GM12878 (cell line): ENCODE measurements at regions not wholly inside any gene's neighbourhood (a gene's known extent, or its start where the extent isn't known, plus 50 kb on each side); places are given as distances from the start of the nearest gene placed in this dataset.

Experiments used
- EP300 ChIP-seq, 2 experiments: fragments of 150-350 bp in 1 of 2; IDR thresholded peaks; 2 replicates each; pipeline ENCODE4 v1.6.1; 2011 to 2012; ENCODE audit warnings: low read depth in 2 of 2, low read length in 2 of 2, borderline replicate concordance in 1 of 2, improper control_type of control experiment in 1 of 2, inconsistent platforms in 1 of 2; ENCODE audit not compliant: control insufficient read depth in 1 of 2
- MEF2A ChIP-seq: IDR thresholded peaks from 2 replicates; pipeline ENCODE4 v1.6.1; 2011; ENCODE audit warnings: low read depth, mild to moderate bottlenecking, low read length, moderate library complexity; ENCODE audit not compliant: insufficient read depth
- MTA2 ChIP-seq: fragments of 450-650 bp; IDR thresholded peaks from 2 replicates; pipeline ENCODE4 v1.6.1; 2016; ENCODE audit warnings: low read depth, mild to moderate bottlenecking, moderate library complexity
- SREBF1 ChIP-seq: IDR thresholded peaks from 2 replicates; pipeline ENCODE4 v1.6.1; 2012; ENCODE audit warnings: mild to moderate bottlenecking, low read length
- ZBED1 ChIP-seq: IDR thresholded peaks from 2 replicates; pipeline ENCODE4 v1.6.1; 2016; ENCODE audit warnings: borderline replicate concordance
- TF ChIP-seq, protein P1 (sequence below): fragments of 450-650 bp; formaldehyde crosslinking; IDR thresholded peaks from 2 replicates; pipeline ENCODE4 v1.4.0; 2022; ENCODE audit warnings: mild to moderate bottlenecking, moderate library complexity
- TF ChIP-seq, protein P2 (sequence below): fragments of 450-650 bp; IDR thresholded peaks from 2 replicates; pipeline ENCODE4 v1.6.1; 2016; ENCODE audit warnings: mild to moderate bottlenecking
- TF ChIP-seq, protein P3 (sequence below): fragments of 450-650 bp; IDR thresholded peaks from 2 replicates; pipeline ENCODE4 v1.6.1; 2017; ENCODE audit warnings: mild to moderate bottlenecking, low read depth, inconsistent platforms; ENCODE audit not compliant: poor library complexity, severe bottlenecking

DNA sequence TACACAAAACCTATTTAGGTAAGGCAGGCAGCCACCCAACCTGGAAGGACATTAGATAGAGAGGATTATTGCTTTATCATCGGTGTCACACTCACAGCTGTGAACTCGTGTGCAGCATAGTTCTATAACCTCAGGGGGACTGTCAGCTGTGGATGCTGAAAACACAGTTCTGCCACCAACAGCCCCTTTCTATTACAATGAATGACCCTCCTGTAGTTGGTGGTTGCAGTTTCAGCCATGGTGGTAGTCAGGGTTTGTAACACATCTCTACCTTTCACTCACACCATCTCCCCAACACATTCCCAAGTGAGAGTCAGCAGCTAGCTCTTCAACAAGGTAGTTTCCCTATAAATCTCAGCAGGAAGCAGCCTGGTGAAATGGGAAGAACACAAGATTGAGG lies 136.8 kb downstream of the ZC3H11B start (continued):
- TF ChIP-seq, protein P1, sequence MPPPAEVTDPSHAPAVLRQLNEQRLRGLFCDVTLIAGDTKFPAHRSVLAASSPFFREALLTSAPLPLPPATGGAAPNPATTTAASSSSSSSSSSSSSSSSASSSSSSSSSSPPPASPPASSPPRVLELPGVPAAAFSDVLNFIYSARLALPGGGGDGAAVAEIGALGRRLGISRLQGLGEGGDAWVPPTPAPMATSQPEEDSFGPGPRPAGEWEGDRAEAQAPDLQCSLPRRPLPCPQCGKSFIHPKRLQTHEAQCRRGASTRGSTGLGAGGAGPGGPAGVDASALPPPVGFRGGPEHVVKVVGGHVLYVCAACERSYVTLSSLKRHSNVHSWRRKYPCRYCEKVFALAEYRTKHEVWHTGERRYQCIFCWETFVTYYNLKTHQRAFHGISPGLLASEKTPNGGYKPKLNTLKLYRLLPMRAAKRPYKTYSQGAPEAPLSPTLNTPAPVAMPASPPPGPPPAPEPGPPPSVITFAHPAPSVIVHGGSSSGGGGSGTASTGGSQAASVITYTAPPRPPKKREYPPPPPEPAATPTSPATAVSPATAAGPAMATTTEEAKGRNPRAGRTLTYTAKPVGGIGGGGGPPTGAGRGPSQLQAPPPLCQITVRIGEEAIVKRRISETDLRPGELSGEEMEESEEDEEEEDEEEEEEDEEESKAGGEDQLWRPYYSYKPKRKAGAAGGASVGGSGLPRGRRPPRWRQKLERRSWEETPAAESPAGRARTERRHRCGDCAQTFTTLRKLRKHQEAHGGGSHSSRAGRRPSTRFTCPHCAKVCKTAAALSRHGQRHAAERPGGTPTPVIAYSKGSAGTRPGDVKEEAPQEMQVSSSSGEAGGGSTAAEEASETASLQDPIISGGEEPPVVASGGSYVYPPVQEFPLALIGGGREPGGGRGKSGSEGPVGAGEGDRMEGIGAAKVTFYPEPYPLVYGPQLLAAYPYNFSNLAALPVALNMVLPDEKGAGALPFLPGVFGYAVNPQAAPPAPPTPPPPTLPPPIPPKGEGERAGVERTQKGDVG (CRISPR knock-in tag): no peak
- TF ChIP-seq MTA2 (0 out of 2 replicates have a peak, but pooled peaks have one; percentile 35), ZBED1 (no peak), EP300 (IDR thresholded peaks at IDR 0.05; ENCODE audit: borderline replicate concordance in 1 of 2, control insufficient read depth in 1 of 2, low read depth in 2 of 2, low read length in 2 of 2) (peak in 1 of 2 experiments; percentile 29; a peak in 1 of 4 replicates), MEF2A (no peak), SREBF1 (no peak)
- TF ChIP-seq, protein P2, sequence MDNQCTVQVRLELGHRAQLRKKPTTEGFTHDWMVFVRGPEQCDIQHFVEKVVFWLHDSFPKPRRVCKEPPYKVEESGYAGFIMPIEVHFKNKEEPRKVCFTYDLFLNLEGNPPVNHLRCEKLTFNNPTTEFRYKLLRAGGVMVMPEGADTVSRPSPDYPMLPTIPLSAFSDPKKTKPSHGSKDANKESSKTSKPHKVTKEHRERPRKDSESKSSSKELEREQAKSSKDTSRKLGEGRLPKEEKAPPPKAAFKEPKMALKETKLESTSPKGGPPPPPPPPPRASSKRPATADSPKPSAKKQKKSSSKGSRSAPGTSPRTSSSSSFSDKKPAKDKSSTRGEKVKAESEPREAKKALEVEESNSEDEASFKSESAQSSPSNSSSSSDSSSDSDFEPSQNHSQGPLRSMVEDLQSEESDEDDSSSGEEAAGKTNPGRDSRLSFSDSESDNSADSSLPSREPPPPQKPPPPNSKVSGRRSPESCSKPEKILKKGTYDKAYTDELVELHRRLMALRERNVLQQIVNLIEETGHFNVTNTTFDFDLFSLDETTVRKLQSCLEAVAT: no peak
- TF ChIP-seq, protein P3, sequence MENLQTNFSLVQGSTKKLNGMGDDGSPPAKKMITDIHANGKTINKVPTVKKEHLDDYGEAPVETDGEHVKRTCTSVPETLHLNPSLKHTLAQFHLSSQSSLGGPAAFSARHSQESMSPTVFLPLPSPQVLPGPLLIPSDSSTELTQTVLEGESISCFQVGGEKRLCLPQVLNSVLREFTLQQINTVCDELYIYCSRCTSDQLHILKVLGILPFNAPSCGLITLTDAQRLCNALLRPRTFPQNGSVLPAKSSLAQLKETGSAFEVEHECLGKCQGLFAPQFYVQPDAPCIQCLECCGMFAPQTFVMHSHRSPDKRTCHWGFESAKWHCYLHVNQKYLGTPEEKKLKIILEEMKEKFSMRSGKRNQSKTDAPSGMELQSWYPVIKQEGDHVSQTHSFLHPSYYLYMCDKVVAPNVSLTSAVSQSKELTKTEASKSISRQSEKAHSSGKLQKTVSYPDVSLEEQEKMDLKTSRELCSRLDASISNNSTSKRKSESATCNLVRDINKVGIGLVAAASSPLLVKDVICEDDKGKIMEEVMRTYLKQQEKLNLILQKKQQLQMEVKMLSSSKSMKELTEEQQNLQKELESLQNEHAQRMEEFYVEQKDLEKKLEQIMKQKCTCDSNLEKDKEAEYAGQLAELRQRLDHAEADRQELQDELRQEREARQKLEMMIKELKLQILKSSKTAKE: no peak
